ENCODE measurements at regions not wholly inside any gene's neighbourhood (a gene's known extent, or its start where the extent isn't known, plus 50 kb on each side); places are given as distances from the start of the nearest gene placed in this dataset.
"Not testable (repeated sequence)": the region's sequence is repeated elsewhere in the genome, so short reads cannot be mapped to it uniquely, and the experiment has no call there.

DNA sequence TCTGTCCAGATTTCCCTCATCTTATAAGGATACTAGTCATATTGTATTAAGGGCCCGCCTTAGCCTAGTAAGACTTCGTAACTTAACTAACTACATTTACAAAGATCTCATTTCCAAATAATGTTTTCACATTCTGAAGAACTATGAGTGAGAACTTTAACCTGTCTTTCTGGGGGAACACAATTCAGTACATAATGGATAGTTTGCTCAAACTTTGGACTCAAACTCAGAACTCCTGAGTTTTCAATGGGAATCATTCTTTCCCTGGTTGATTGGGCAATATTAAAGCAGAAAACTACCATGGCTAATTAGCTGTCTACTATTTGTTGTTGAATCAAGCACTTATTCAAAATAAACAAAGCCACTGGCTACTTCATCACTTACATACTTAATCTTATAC is 522.9 kb downstream of the REEP3 start:
- TF ChIP-seq, protein P1, sequence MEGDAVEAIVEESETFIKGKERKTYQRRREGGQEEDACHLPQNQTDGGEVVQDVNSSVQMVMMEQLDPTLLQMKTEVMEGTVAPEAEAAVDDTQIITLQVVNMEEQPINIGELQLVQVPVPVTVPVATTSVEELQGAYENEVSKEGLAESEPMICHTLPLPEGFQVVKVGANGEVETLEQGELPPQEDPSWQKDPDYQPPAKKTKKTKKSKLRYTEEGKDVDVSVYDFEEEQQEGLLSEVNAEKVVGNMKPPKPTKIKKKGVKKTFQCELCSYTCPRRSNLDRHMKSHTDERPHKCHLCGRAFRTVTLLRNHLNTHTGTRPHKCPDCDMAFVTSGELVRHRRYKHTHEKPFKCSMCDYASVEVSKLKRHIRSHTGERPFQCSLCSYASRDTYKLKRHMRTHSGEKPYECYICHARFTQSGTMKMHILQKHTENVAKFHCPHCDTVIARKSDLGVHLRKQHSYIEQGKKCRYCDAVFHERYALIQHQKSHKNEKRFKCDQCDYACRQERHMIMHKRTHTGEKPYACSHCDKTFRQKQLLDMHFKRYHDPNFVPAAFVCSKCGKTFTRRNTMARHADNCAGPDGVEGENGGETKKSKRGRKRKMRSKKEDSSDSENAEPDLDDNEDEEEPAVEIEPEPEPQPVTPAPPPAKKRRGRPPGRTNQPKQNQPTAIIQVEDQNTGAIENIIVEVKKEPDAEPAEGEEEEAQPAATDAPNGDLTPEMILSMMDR (IDR thresholded peaks at IDR 0.05; ENCODE audit: unreplicated experiment), result no peak
- intact Hi-C loops (cut with micrococcal nuclease), result loop anchor here (10.0 kb wide), 1 partner anchor 1861 kb away; no protein-coding TSS in a partner anchor
- no TSS peak for BruUV-seq (replicated peaks)
- ChIA-PET CTCF (interaction anchor here (0.6 to 3.0 kb wide), 4 partner anchors 9 to 317 kb away, joined by 3 to 20 read pairs (median 4); no protein-coding TSS in a partner anchor), POLR2A (no interaction called here)
- Mint-ChIP-seq H3K27me3 (ENCODE audit: insufficient read depth, unreplicated experiment) (no peaks in the 10 kb centered on the region), H3K27ac (ENCODE audit: low read depth, unreplicated experiment) (no peak overlapping the region), H3K4me1 (ENCODE audit: insufficient read depth, unreplicated experiment) (no peaks in the 10 kb centered on the region), H3K36me3 (ENCODE audit: insufficient read depth, unreplicated experiment) (no peaks in the 10 kb centered on the region), H3K4me3 (ENCODE audit: unreplicated experiment) (no peak overlapping the region), H3K9me3 (ENCODE audit: unreplicated experiment) (no peaks in the 10 kb centered on the region)
- DNase-seq (ENCODE audit: unreplicated experiment), result no peak

DNA sequence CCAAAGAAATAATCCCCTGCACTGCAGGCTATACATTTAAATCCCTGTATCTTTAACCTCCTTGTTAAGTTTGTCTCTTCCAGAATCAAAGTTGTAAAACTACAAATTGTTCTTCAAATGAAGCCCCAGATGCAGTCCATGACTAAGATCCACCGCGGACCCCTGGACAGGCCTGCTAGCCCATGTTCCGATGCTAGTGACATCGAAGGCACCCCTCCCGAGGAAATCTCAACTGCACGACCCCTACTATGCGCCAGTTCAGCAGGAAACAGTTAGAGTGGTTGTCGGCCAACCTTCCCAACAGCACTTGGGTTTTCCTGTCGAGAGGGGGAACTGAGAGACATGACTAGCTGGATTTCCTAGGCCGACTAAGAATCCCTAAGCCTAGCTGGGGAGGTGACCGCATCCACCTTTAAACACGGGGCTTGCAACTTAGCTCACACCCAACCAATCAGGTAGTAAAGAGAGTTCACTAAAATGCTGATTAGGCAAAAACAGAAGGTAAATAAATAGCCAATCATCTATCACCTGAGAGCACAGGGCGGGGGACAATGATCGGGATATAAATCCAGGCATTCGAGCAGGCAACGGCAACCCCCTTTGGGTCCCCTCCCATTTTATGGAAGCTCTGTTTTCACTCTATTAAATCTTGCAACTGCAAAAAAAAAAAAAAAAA is 523.9 kb downstream of the REEP3 start:
- not testable (repeated sequence) for H3K36me3 Mint-ChIP-seq (ENCODE audit: insufficient read depth, unreplicated experiment); H3K4me3 Mint-ChIP-seq (ENCODE audit: unreplicated experiment); H3K27me3 Mint-ChIP-seq (ENCODE audit: insufficient read depth, unreplicated experiment); H3K9me3 Mint-ChIP-seq (ENCODE audit: unreplicated experiment); H3K27ac Mint-ChIP-seq (ENCODE audit: low read depth, unreplicated experiment); BruUV-seq (replicated peaks); DNase-seq (ENCODE audit: unreplicated experiment); H3K4me1 Mint-ChIP-seq (ENCODE audit: insufficient read depth, unreplicated experiment)
- ChIA-PET CTCF (interaction anchor here (0.7 kb wide), 1 partner anchor 8 kb away, joined by 4 read pairs; no protein-coding TSS in a partner anchor), POLR2A (interaction anchor here (0.6 kb wide), 1 partner anchor 588 kb away, joined by 4 read pairs; no protein-coding TSS in a partner anchor)
- intact Hi-C loops (cut with micrococcal nuclease), result loop anchor here (10.0 kb wide), 1 partner anchor 1860 kb away; no protein-coding TSS in a partner anchor

DNA sequence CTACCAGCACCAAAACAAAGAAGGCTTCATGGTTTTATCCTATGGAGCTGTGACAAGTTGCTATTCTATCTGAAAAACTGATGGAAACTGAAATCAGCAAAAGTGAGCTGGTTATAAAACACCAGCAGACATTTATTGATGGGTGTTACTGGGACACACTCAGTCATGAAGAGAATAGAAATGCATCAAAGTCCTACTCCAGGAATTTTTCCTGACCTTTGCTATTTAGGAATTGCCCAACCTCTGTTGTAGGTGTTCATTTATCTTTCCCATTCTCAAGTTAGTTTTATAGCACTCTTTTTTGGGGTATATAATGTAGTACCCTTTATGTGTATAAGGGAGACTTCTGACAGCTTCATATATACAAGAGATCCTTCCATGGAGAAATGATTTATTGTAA is 533.2 kb downstream of the REEP3 start:
- POLR2A ChIA-PET, result no interaction called here
- BruUV-seq (replicated peaks), result no TSS peak
- no peaks in the 10 kb centered on the region for H3K4me1 Mint-ChIP-seq (ENCODE audit: insufficient read depth, unreplicated experiment)
- CTCF ChIA-PET, result interaction anchor here (6.0 kb wide), 1 partner anchor 12 kb away, joined by 35 read pairs; no protein-coding TSS in a partner anchor
- no peaks in the 10 kb centered on the region for H3K9me3 Mint-ChIP-seq (ENCODE audit: unreplicated experiment)
- H3K27me3 Mint-ChIP-seq (ENCODE audit: insufficient read depth, unreplicated experiment), result no peaks in the 10 kb centered on the region
- TF ChIP-seq, protein P1 (IDR thresholded peaks at IDR 0.05; ENCODE audit: unreplicated experiment), result no peak
- no peak for DNase-seq (ENCODE audit: unreplicated experiment)
- no peaks in the 10 kb centered on the region for H3K36me3 Mint-ChIP-seq (ENCODE audit: insufficient read depth, unreplicated experiment)
- H3K27ac Mint-ChIP-seq (ENCODE audit: low read depth, unreplicated experiment), result no peak overlapping the region
- intact Hi-C loops (cut with micrococcal nuclease), result no loop called here
- no peak overlapping the region for H3K4me3 Mint-ChIP-seq (ENCODE audit: unreplicated experiment)

DNA sequence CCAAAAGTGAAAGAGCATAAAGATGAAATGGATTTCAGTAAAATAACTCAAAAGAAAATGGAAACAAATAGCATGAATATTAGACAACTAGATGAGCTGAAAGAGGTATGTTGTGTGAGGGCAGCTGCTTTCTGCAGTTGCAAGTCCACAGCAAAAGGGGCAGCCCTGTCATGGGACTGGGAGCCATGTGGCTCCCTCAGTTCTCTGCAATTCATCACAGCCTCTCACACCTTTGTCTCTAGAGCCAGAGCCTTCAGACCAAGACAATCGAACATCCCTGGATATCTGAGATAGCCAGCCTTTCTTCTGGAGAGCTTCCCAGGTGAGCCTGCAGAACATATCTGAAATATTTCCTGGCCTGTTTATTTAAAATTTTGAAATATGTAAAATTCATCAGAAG is 538.7 kb downstream of the REEP3 start:
- intact Hi-C loops (cut with micrococcal nuclease), result no loop called here
- Mint-ChIP-seq H3K4me3 (ENCODE audit: unreplicated experiment) (no peak overlapping the region), H3K27me3 (ENCODE audit: insufficient read depth, unreplicated experiment) (no peaks in the 10 kb centered on the region), H3K4me1 (ENCODE audit: insufficient read depth, unreplicated experiment) (no peaks in the 10 kb centered on the region), H3K9me3 (ENCODE audit: unreplicated experiment) (no peaks in the 10 kb centered on the region), H3K27ac (ENCODE audit: low read depth, unreplicated experiment) (no peak overlapping the region), H3K36me3 (ENCODE audit: insufficient read depth, unreplicated experiment) (no peaks in the 10 kb centered on the region)
- BruUV-seq (replicated peaks), result no TSS peak
- TF ChIP-seq, protein P1 (IDR thresholded peaks at IDR 0.05; ENCODE audit: unreplicated experiment), result no peak
- ChIA-PET POLR2A (no interaction called here), CTCF (interaction anchor here (0.7 kb wide), 2 partner anchors 21 to 277 kb away, joined by 3 read pairs; no protein-coding TSS in a partner anchor)
- no peak for DNase-seq (ENCODE audit: unreplicated experiment)

Data from MCF 10A (cell line).